HG03460 (cell line): ENCODE measurements at regions not wholly inside any gene's neighbourhood (a gene's known extent, or its start where the extent isn't known, plus 50 kb on each side); places are given as distances from the start of the nearest gene placed in this dataset.

Source experiments
- ATAC-seq: cut with Tn5 transposase; IDR thresholded peaks from one replicate; pipeline ENCODE4 v1.9.1; 2021; ENCODE audit not compliant: unreplicated experiment

- no peak for ATAC-seq
Measured at GRCh38 chr3:6523043-6523442, 337.9 kb upstream of the GRM7 start.

GRCh38 chr3:6524479-6524878 lies 336.4 kb upstream of the GRM7 start:
- no peak for ATAC-seq

- no peak for ATAC-seq
Measured at GRCh38 chr3:6526321-6526720, 334.6 kb upstream of the GRM7 start.

DNA sequence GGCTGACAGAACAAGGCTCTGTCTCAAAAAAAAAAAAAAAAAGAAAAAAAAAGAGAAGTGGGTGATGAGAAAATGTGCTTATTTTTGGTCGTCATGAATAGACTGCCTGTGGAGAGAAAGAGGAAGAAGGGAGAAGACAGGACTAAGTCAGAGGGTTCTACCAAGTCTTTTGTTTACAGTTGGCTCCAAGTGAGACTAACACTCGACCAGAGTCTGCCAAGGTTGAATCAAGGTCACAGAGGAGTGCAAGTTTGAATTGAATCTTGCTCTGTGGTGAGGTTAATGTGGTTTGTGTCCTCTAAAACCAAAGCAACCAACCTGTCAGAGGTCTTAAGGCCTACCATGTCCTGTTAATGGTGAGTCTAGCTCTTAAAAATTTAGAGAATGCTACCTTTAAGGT lies 334.1 kb upstream of the GRM7 start:
- ATAC-seq, result no peak

- ATAC-seq, result no peak
Measured at GRCh38 chr3:6528951-6529350, 332.0 kb upstream of the GRM7 start.

GRCh38 chr3:6531153-6531552 lies 329.8 kb upstream of the GRM7 start:
- ATAC-seq, result no peak

- no peak for ATAC-seq
Measured at GRCh38 chr3:6532101-6532500, 328.8 kb upstream of the GRM7 start.

GRCh38 chr3:6540981-6541380 lies 319.9 kb upstream of the GRM7 start:
- no peak for ATAC-seq

- no peak for ATAC-seq
Measured at GRCh38 chr3:6542795-6543194, 318.1 kb upstream of the GRM7 start.

DNA sequence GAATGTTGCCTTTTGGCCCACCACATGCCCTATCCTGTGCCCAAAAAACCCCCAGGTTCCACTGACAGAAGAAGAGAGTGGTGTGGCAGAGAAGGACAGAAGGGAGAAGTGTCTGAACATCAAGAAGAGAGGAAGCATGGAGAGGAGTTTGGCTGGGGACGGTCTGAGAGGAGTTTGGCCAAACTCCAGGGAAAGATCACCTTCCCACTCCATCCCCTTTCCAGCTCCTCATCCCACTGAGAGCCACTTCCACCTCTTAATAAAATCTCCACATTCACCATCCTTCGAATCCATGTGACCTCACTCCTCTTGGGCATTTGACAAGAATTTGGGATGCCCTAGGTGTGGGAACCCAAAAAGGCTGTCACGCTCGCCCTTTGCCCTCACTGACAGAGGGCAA lies 311.6 kb upstream of the GRM7 start:
- ATAC-seq, result no peak

- ATAC-seq, result no peak
Measured at GRCh38 chr3:6551165-6551564, 309.8 kb upstream of the GRM7 start.

- ATAC-seq, result no peak
Measured at GRCh38 chr3:6560259-6560658, 300.7 kb upstream of the GRM7 start.

DNA sequence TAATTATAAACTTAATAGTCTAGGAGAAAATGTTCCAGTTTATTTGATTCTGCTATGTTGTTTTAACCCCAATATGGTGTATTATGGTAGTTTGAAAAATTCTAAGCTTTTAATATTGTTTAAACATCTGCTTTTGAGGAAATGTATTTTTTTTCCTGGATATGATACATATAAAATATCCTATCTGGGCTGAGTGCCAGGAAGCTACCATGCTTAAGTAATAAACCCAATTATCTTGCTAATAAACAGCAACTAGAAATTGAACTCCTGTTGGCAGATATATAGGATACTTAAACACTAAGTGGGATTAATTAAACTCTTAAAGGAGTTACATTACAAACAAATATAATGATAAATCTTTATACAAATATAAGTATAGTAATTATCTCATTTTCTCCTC lies 293.7 kb upstream of the GRM7 start:
- ATAC-seq, result no peak

DNA sequence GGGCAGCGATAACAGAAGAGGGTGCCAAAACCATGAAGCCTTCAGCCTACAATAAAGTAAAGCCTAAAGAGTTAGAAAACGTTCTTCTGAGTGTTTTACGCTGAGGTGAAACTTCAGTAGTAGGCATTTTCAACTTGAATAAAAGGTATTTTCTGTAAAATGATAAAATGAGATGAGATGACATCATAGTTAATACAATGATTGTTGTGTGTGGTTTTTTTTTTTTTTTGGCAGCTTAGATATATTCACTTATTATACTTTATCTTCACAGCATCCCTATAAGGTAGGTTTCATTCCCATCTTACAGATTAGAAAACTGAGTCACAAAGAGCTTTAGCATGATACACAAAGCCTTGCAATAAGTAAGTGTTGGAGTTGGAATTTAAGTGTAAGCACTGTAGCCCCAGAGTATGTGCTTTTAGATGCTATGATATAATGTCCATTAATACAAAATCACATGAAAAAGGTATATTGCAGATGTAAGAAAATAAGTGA lies 291.9 kb upstream of the GRM7 start:
- ATAC-seq, result no peak

DNA sequence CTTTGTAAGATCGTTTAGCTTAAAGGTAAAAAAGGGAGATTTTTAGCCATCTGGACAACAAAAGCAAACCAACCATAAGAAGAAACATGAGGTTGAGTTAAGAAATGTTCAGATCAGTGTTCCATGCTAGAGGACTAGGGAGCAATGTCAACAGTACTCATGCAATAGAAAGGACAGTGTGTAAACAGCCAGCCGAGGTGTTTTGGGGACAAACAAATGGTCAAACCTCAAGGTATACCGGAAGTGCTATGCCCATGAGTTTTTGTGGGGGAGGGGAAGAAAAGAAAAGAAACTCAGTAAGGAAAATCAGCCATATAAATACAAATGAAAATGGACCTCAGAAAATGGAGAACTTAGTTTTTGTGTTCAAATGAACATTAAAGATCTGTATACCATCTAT lies 289.5 kb upstream of the GRM7 start:
- ATAC-seq, result no peak

DNA sequence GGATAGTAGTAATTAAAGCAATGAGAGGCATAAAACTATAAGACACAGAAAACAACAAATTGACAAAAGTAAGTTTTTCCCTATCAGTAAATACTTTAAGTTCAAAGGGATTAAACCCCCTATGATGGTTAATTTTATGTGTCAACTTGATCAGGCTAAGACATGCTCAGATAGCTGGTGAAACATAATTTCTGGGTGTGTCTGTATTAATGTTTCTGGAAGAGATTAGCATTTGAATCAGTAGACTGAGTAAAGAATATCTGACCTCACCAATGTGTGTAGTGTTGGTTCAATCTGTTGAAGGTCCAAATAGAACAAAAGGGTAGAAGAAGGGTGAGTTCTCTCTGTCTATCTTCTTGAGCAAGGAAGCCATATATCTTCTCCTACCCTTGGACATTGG lies 283.3 kb upstream of the GRM7 start:
- ATAC-seq, result no peak

- no peak for ATAC-seq
Measured at GRCh38 chr3:6578526-6578925, 282.4 kb upstream of the GRM7 start.

DNA sequence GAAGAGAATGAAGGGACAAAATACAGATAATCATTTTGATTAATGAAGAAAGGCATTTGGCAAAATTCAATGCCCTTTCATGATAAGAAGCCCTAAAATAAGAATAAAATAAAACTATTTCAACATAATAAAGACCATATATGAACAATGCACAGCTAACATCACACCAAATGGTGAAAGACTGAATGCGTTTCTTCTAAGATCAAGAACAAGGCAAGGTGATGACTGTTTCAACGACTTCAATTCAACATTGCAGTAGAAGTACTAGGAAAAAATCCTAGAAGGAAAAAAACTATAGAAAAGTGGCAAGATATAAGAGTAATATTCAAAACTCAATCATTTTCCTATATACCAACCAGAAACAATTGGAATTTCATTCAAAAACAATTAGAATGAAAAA lies 280.1 kb upstream of the GRM7 start:
- ATAC-seq, result no peak

GRCh38 chr3:6585360-6585759 lies 275.6 kb upstream of the GRM7 start:
- ATAC-seq, result no peak

DNA sequence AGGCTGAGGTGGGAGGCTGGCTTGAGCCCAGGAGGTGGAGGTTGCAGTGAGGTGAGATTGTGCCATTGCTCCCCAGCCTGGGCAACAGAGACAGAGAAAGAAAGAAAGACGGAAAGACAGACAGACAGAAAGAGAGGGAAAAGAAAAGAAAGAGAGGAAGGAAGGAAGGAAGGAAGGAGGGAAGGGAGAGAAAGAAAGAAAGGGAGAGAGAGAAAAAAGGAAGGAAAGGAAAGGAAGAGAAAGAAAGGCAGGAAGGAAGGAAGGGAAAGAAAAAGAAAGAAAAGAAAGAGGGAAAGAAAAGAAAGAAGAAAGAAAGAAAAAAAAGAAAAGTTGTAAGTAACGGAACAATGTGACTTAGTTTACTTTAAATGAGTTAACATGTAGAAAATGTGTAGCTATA lies 260.7 kb upstream of the GRM7 start:
- ATAC-seq, result no peak

DNA sequence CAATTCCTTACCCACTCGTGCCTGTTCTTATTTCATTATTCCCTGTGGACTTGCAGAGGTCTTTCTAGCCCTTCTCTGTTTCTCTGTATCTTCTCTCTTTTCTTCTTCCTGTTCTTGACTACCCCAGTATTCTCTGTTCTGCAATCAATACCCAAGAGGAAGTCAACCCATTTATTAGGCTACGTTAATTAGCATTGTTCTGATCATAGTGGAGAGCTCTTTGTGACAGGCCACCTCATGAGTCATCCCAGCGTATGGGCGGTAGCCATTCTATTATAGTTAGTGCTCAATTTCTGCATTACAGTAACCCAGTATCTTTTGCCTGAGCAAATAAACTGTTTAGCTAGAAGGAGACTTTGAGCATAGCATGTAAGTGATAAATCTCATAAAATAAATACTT lies 259.5 kb upstream of the GRM7 start:
- ATAC-seq, result no peak

DNA sequence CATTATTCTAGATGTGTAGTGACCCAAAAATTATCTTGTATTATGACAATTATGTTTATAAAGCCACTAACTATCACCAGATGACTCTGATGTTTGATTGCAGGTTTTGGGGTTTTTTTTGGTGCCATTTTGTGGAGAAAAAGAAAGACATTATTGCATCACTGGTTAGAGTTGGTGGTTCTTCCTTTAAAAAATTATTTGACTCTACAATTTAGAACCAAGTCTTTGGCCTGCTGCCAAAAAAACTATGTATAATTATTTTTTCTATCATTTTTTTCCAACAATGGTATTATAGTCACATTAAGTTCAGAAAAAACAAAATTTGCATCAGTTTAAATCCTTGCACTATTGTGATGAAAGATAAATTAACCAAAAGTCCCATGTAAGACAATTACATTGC lies 258.6 kb upstream of the GRM7 start:
- no peak for ATAC-seq

GRCh38 chr3:6605227-6605626 lies 255.7 kb upstream of the GRM7 start:
- ATAC-seq, result no peak

DNA sequence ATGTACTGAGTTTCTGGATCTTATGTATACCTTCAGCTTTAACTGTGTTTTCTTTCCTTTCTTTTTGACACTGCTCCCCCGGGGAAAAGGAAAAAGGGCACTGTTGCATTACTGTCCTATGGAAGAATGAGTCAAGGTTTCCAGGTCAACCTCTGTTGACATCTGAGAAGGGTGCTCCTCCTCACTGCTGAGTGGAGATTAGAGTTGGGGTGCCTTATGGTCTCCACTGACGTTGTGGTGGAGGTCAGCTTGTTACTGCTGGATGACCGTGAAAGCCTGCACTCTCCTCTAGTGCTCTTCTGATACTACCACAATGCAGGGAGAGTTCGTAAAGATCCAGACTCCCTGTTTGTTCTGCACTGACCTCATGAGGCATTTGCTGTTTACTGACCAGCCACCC lies 252.1 kb upstream of the GRM7 start:
- no peak for ATAC-seq
